ELR (cell line): ENCODE measurements at regions not wholly inside any gene's neighbourhood (a gene's known extent, or its start where the extent isn't known, plus 50 kb on each side); places are given as distances from the start of the nearest gene placed in this dataset.

Experiments used
- DNase-seq: peaks from one replicate; pipeline ENCODE4 v3.0.0-alpha.2; 2015; ENCODE audit warnings: low read depth

DNA sequence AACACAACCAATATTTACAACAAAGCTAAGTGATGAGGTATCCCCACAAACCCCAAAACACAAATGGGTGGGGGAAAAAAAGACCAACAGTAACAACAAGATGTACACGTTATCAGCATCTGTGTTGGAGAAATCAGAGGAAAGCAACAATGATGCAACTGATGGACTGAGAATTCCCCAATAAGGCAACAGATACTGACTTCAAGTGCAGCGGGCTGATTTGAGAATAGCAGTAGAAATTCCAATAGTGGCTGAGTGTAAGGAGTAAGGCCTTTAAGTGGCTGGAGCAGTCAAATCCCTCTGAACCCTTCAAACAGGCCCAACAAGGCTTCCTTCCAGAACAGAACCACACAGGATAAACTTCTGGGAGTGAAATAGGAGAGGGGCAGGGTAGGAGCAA lies 97.6 kb downstream of the TM2D1 start:
- DNase-seq = no peak

DNA sequence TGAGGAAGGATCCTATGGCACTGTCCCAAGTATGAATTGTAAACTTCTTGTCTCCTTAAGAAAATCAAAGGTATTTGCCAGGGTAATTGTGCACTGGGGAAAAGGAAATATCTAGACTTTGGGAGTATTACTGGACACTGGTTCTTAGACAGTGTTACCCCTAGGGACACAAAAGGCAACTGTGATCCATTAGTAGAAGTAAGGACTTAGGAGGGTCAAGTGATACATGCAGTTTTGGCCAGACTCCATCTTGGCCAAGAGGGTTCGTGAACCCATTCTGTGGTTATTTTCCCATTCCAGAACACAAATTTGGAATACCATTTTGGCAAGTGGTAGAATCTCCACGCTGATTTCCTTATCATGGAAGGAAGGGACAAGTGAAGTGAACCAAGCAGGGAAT lies 98.1 kb downstream of the TM2D1 start:
- DNase-seq = no peak

DNA sequence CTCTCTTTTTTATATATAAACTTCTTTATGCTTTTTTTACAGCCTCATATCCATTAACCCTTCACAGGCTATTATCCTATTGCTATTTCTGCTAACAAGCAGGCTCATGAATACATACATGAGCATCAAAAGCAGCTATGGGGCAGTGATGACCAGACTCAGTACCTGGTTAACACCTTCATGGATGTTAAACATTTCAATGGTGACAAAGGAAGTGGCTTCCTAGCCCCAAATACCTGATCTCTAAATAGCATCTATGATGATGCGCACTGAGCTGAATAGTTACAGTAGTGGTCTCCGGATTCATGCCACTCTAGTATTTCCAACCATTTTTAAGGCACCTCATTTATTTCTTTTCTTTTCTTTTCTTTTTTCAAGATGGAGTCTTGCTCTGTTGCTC lies 101.1 kb downstream of the TM2D1 start:
- DNase-seq = no peak

DNA sequence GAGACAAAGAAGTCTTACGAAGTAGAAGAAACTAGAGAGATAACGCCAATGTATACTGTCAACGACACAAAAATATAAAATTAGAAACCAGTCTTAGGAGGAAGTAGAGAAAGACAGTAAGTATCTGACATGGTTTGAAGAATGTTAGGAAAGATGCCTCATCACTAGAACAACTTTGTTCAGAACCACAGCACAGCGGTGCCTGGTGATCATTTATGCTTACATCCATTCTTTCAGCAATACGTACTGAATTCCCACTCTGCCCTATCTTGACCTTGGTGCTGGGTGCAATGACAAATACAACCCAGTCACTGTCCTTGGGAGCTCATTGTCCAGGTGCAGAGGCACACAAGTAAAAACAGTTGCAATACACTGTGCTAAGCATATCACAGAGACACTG lies 104.4 kb downstream of the TM2D1 start:
- DNase-seq = no peak

DNA sequence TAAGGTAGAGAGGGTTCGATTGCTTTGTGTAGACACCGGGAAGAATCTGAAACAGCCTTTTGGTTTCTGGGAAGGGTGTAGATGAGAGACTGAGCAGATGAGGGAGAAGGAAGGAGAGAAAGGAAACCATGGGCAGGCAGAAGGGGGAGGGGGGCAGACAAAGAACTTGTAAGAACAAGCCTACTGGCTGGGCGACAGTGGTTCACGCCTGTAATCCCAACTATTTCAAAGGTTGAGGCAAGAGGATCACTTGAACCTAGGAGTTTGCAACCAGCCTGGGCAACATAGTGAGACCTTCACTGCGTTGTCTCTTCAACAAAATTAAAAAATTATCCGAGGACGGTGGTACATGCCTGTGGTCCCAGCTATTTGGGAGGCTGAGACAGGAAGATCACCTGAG lies 106.2 kb downstream of the TM2D1 start:
- no peak for DNase-seq

DNA sequence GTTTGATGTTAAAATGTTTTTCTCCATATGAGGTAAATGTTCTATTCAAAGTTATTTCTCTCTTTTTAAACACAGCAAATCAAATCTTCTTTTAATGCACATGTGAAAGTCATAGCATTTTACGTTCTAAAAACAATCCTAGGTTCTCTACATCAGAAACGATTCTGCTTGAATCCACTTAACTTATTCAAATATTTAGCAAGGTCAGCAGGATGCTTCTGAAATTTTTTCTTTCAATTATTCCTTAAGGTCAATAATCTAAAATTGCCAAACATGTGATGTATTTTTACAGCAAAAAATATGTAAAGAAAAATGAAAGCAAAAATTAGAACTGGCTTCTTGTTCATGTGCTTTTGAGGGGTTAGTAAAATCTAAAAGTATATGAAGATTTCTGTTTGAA lies 106.7 kb downstream of the TM2D1 start:
- DNase-seq = no peak

DNA sequence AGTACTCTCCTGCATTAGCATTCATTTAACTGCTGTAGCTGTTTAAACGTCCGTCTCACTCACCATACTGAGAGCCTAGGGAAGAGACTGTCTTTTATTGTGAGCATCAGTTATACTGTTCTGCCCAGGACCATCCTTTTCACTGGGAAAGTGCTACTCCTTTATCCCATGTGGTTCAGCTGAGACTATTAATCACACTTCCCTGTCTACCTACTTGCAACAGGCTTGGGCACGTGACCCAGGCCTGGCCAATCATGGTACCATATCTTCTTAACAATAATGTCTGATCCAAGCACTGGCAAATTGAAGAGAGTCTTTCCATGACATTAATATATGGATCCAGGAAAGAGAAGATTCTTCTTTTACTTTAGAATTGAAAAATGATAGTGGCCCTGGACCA lies 108.1 kb downstream of the TM2D1 start:
- no peak for DNase-seq

DNA sequence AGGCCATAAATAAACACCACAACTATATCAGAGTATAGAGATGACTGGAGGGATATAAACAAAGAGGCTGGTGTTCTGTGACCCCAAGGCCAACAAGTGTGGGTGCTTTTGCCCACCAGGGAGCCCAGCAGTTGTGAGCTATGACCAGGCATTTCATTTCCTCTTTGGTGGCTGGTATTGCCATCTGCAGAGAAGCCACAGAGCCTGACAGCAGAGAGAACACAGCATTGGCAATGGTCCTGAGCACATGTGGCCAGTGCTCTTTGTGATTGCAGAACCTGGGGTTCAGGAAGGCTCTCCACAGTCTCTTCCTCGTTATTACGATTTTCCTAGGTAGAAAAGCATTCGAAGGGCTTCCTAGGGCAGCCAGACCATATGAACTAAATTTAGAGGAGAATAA lies 112.3 kb downstream of the TM2D1 start:
- DNase-seq = no peak

DNA sequence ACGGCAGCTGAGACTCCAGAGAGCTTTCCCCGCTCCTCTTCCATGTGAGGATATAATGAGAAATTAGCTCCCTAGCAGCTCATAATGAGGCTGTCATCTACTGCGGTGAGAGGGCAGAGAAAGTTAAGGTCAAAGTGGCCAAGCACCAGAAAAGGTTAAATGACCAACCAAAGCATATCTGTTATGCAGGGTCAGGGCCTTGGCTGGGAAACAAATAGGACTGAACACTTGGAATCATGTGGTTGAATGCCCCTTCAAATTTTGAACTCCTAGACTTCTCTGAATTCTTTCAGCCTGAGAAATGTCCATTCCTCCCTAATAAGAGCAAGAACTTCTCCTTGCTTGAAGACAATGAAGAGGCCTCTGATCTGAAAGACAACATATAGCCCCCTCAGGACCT lies 115.9 kb downstream of the TM2D1 start:
- DNase-seq = no peak

DNA sequence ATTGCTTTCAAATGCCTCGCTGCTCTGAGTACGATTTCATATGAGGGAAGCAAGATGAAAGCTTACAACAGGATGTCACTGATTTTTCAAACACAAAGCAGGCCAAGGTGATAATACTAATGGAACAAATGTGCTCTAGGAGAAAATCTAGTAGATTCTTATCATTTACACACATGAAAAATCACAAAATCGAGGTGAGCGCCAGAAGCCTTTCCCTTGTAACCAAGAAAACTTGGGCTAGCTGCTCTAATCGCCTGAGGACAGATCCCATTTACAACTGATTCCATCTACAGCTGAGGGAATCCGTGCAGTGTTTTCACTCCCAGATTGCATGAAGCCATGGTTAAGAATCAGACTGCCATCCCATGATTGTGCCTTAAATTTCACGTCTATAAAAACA lies 117.5 kb downstream of the TM2D1 start:
- no peak for DNase-seq

DNA sequence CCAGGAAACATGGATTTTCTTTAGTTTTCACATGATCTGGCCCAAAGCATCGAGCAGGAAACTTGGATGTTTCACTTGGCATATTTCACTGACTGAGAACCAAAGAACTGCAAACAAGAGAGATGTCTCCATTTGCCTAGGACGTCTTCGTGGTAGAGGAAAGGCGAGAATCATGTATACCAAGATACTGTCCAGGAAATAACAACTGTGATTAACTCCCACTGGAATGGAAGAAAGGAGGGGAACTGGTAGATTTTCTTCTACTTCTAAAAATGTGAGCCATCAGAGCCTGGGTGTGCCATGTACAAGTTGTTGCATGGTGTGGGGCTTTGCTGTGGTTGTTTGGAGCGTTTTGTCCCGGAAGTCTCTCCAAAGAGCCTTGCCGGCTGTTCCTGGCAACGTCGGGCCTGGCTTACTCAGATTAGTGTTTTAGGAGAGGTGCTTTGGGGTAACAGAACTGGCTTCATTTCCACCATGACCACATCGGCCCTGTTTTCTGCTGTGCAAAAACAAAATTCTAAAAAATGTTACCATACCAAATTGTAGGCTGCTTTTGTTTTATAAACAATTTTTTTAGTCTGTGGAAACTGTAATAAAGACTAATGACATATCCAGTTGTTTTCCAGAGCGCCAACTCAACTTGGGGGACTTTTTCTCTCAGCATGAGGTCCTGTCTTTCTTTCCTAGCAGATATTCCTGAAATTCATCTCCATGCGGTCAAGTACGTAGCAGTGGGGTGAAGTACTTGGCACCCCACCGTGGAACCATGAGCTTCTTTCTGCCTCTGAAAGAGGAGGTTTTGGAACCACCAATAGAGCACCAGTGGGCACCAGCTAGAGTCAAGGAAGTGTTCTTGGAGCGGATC lies 118.3 kb downstream of the TM2D1 start:
- DNase-seq = no peak

DNA sequence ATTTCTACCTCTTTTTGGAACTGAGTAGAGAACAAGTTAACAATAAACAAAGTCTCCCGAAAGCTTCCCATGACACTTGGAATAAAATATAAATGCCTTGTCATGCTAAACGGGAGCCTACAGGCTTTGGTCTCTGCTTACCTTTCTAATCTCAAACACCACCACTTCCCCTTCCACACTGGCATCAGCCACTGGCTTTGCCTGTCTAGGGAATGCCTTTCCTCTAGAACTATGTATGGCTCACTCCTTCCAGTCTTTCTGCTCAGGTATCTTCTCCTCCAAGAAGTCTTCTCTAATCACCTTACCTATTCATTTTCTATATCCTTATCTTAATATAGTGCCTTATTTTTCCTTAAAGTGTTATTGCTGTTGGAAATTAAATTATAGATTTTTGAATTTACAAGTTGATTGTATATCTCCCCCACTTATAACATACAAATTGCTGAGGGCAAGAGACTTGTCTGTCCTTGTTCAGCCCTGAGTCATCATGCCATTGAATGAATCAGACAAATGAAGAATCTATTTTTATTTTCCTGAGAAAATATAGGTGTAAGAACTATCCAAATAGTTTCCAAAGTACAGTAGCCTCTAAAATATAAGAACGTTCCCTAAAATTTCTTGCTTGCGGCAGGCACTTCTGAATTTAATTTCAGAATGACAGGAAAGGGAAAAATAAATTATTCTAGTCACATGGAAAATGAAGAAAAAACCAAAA lies 119.2 kb downstream of the TM2D1 start:
- peak; percentile 37 for DNase-seq

DNA sequence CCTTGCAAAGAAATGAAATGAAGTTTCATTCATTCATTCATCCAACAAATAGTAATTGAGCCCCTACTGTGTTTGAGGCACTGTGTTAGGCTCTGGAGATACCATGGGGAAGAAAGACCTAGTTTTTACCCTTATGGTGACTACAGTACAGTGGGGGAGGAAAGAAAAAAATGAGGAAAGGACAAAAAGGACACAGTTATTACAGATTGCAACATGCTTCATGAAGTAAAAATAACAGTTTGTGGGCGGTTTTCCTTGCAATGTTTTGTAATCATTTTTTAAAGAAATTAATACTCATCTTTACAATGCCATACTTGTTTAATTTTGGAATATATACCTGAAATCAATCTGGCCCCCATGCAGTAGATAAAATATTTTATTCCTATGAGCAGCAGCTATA lies 120.3 kb downstream of the TM2D1 start:
- DNase-seq = no peak

DNA sequence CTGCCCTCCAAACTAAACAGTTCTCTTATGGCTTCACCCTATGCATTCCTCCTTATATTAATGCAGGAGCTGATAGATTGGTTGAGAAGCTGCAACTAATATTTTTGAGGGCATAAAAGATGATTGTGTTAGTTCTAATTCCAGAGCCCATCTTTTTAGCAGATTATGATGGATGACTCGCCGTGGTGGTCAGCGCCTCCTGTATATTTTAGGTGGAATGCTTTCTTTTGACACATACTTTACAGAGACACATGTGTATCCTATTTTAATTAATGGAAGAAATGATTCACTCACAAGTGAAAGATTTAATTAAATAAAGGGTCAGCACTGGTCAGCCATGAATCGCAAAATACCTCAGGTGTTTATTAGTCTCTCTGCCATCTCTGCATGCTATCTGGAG lies 120.7 kb downstream of the TM2D1 start:
- no peak for DNase-seq

DNA sequence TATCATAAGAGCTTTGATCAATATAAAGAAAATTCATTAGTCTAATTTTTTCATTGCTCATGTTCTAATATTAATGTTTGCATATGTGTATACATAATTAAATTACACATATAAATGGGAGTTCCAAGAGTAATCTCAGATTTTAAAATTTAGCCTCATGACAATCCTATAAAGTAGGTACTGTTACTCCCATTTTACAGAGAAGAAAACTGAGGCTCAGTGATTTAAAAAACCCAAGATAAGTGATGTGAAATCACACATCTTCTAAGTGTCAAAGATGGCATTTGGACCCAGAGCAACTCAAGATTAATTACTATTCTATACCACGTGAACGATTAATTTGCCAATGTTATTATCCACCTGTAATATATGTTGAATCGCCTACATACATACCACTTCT lies 122.3 kb downstream of the TM2D1 start:
- no peak for DNase-seq

DNA sequence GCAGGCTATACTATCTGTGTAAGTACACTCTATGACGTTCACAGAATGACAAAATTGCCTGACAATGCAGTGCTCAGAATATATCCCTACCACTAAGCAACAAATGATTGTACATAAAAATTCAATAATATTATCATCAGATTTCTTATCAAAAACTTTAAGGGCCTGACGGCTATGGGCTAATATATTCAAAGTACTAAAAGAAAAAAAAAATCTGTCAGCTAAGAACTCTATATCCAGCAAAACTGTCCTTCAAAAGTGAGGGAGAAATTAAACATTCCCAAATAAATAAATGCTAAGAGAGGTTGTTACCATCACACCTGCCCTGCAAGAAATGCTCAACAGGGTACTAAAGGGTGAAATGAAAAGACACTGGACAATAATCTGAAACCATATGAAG lies 127.3 kb downstream of the TM2D1 start:
- DNase-seq = no peak

DNA sequence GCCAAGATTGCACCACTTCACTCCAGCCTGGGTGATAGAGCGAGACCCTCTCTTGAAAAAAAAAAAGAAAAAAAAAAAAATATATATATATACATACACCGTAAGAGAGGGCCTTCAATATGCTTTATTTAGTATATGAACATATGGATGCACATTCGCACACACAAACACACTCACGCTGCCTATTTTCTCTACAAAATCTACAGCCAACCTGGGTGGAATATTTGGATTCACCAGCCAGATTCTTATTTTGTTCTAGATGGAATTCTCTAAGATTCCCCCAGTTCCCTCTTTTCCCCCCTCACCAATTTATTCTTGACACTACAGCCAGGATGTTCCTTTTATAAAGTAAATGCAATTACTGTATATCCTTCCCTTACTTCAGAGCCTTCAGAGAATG lies 131.6 kb downstream of the TM2D1 start:
- DNase-seq = no peak

DNA sequence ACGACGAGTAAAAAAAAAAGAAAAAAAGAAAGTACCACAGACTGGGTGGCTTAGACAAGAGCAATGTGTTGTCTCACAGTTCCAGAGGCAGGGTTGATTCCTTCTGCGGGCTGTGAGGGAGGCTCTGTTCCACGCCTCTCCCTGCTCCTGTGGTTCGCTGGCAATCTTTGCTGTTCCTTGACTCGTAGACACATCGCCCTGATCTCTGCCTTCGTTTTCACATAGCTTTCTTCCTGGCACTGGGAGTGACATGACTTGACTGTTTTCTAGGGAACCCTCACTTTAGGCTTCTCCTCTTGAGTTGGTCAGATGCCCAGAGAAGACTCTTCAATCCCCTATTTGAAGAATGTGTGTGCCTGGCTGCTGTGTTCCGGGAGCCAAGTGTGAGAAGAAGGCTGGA lies 133.6 kb downstream of the TM2D1 start:
- DNase-seq = no peak

DNA sequence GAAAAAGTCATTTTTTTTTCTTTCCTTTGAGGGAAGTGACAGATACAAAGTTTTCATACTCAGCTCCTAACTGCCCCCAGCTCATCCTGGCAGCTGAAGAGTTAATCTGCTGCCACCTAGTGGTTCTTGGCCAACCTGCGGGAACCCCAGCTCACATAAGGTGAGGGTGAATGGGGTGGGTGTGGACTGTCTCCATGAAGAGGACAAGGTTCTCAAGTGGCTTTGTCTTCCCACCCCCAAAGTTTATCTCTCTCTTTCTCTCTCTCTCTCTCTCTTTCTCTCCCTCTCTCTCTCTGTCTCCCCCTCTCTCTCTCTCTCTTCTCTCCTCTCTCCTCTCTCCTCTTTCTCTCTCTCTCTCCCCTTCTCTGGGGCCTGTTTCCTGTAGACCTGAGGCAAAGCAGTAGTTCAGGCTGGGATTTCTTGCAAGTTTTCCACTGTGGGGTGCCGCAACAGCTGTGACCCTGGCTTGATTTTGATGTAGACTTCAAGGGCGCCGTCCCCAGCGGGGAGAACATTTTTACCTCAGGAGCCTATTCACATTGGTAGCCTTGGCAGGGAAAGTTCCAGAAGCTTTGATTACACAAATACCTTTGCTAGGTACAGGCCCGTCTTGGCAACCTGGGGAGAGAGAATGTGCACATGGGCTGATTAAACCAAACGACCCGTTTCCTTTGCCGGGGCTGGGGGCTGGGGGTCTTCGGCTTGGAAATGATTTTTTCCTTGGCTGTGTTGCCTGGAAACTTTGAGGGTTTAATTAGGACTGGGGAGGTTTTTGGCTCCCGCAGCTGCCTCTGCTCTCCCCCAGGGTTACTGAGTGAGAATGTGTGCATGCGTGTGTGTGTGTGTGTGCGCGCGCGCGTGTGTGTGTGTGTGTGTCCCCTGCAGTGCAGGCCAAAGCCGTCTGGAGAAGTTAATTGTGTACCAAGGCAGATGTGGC lies 135.9 kb downstream of the TM2D1 start:
- DNase-seq = peak; percentile 71

DNA sequence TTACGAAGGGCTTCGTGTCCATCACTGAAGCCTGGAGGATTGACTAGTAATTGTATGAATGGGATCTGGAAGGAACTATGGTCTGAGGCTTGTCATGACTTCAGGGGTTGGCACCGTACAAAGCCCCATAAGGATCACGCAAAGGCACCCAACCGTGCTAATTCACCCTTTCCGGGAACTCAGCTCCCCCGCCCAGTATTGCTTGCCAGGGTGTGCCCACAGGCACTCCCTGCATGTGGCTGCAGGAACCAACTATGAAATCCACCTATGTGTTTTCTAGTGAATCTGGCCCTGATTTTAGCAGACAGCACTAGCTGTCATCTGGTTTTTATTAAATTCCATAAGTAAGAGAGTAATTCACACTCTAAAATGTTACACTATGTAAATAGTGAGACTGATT lies 139.2 kb downstream of the TM2D1 start:
- no peak for DNase-seq

DNA sequence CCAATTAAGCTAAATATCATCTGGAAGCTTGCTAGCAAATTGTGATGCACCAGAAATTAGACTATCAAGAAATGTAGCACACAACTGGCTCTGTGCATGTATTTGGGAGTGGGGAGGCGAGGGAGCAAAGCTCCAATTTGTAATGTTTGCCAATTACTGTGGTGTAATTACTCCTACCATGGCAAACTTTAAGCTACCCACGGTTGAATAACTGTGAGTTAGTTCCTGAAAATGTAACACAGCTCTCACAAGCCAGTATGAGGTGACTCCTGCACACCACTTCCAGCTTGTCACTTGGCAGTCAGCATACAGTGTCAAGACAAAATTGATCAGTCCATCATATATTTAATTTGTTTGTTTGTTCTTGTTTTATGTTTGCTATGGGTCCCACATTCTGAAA lies 141.2 kb downstream of the TM2D1 start:
- no peak for DNase-seq

DNA sequence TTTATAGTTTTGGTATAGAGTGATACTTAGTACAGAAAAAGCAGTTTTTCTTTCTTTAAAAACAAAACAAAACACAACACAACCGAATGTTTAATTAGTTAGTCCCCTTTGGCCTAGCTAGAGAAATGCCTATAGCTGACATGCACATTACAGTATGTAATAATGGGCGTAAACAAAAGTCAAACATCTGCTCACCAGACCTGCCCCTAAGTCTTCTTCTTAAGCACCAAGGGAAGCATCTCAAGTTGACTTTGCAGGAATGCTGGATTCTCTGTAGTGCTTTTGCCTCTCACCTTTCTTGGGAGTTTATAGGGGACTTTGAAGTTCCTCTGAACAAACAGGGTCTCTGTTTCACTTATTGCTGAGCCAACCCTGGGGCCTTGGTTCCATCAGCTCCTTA lies 143.7 kb downstream of the TM2D1 start:
- DNase-seq = no peak

DNA sequence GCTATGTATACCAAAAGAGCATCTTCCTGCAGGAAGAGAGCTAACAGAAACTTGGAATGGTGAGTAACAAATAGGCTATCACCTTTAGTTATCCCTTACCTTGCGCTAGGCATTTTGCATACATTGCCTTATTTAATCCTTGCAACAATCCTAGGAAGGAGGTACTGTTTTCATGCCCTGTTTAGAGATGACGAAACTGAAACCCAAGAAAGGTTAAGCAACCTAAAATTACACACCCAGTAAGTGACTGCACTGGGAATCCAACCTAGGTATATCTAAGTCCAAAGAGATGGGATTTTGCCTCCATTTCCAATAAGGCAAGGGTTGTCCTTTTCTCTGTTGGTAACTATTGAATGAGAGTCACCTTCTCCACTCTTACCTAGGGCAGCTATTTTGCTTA lies 144.5 kb downstream of the TM2D1 start:
- no peak for DNase-seq
